Ovary (tissue), 7 donors: ENCODE measurements at regions not wholly inside any gene's neighbourhood (a gene's known extent, or its start where the extent isn't known, plus 50 kb on each side); places are given as distances from the start of the nearest gene placed in this dataset.

Source experiments
- DNase-seq, 5 donors: peaks; one replicate each; pipeline ENCODE4 v3.0.0-alpha.2; 2019 to 2020
- H3K27ac ChIP-seq, 2 donors: fragments of 200-600 bp; one replicate each; pipeline versions ENCODE4 v1.5.1 to v1.8.0; 2019 to 2022
- H3K27me3 ChIP-seq: fragments of 200-600 bp; one replicate; pipeline ENCODE4 v1.8.0; 2022
- H3K36me3 ChIP-seq: fragments of 200-600 bp; sonication (generic); one replicate; pipeline ENCODE4 v1.5.1; 2019
- H3K4me1 ChIP-seq: one replicate; pipeline ENCODE4 v1.8.1; 2013; ENCODE audit warnings: mild to moderate bottlenecking, moderate library complexity; ENCODE audit not compliant: insufficient read depth
- H3K4me3 ChIP-seq: fragments of 200-600 bp; sonication (generic); one replicate; pipeline ENCODE4 v1.5.1; 2017
- H3K9me3 ChIP-seq, 2 donors: fragments of 200-600 bp in 1 of 2; sonication (generic) in 1 of 2; one replicate each; pipeline versions ENCODE4 v1.5.1 to v1.8.1; 2013 to 2019; ENCODE audit warnings: mild to moderate bottlenecking in 1 of 2, moderate library complexity in 1 of 2
- EP300 ChIP-seq: sonication (generic); formaldehyde crosslinking; IDR thresholded peaks from one replicate; pipeline ENCODE4 v1.6.1; 2017; ENCODE audit warnings: antibody characterized with exemption
- POLR2A ChIP-seq: fragments of 450-650 bp; IDR thresholded peaks from one replicate; pipeline ENCODE4 v1.6.1; 2017; ENCODE audit warnings: antibody characterized with exemption, mild to moderate bottlenecking, moderate library complexity
- WGBS, 3 donors: extraction: QIAGEN DNeasy Blood & Tissue Kit in 1 of 3; methylation state at CpG; one replicate each; pipeline versions ENCODE4 v1.1.5 to v1.1.7; 2013 to 2017; 5-methylcytosine and 5-hydroxymethylcytosine counted together
- intact Hi-C, 4 donors: fragments of 100-400 bp; cut with DNase I; formaldehyde crosslinking; loops; one replicate each; pipeline versions ENCODE4 v1.11.0 to v1.15.1; 2022 to 2023
- TF ChIP-seq, protein P1 (sequence below), 3 donors: fragments of 450-650 bp in 2 of 3; fragments of 200-600 bp in 1 of 3; IDR thresholded peaks; one replicate each; pipeline versions ENCODE4 v1.5.1 to v1.8.0; 2016 to 2022; ENCODE audit warnings: antibody characterized with exemption in 3 of 3, mild to moderate bottlenecking in 1 of 3
- donor health status: DM: no; HTN: no; CAD: no; lungs with moderate emphysema.
- donor health status: DM: no; HTN: no; CAD: no.
- donor health status: Bipolar disorder and iron deficiency.
- donor health status: DM: no; HTN: no; CAD: no.
- donor health status: DM: yes; HTN: yes; CAD: no.

GRCh38 chr9:118503236-118503635 lies 799.0 kb downstream of the TLR4 start:
- Histone ChIP-seq H3K27ac (no peak overlapping the region), H3K4me3 (no peak overlapping the region), H3K9me3 (no peaks in the 10 kb centered on the region), H3K36me3 (no peaks in the 10 kb centered on the region), H3K27me3 (no peaks in the 10 kb centered on the region), H3K4me1 (no peaks in the 10 kb centered on the region)
- intact Hi-C loops = no loop called here
- TF ChIP-seq EP300 (no peak), POLR2A (no peak)
- TF ChIP-seq, protein P1, sequence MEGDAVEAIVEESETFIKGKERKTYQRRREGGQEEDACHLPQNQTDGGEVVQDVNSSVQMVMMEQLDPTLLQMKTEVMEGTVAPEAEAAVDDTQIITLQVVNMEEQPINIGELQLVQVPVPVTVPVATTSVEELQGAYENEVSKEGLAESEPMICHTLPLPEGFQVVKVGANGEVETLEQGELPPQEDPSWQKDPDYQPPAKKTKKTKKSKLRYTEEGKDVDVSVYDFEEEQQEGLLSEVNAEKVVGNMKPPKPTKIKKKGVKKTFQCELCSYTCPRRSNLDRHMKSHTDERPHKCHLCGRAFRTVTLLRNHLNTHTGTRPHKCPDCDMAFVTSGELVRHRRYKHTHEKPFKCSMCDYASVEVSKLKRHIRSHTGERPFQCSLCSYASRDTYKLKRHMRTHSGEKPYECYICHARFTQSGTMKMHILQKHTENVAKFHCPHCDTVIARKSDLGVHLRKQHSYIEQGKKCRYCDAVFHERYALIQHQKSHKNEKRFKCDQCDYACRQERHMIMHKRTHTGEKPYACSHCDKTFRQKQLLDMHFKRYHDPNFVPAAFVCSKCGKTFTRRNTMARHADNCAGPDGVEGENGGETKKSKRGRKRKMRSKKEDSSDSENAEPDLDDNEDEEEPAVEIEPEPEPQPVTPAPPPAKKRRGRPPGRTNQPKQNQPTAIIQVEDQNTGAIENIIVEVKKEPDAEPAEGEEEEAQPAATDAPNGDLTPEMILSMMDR (IDR thresholded peaks at IDR 0.05) = no peak
- 73 to 78% (median 75%) methylated on average over 1 of the region's 1 CpG for WGBS, 3 donors
- no peak for DNase-seq

DNA sequence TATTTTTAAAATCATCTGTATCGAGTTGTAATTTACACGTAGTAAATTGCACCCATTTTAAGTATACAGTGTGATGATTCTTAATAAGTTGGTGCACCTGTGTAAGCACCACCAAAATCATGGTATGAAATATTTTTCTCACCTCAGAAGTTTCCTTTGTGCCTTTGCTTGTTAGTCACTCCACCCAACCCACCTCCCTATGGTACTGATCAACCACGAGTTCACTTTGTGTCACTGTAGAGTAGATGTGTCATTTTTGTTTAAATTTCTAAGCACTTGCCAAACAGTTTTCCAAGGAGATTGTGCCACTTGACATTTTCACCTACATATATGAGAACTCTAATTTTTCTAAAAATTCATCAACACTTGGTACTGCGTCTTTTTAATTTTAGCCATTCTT lies 806.5 kb downstream of the TLR4 start:
- no peak for DNase-seq

GRCh38 chr9:118515947-118516346 lies 811.7 kb downstream of the TLR4 start:
- Histone ChIP-seq H3K4me3 (no peak overlapping the region), H3K4me1 (no peaks in the 10 kb centered on the region), H3K27me3 (no peaks in the 10 kb centered on the region), H3K27ac (no peak overlapping the region), H3K36me3 (no peaks in the 10 kb centered on the region), H3K9me3 (no peaks in the 10 kb centered on the region)
- WGBS, 3 donors = 75 to 79% (median 75%) methylated on average over 5 of the region's 5 CpGs
- TF ChIP-seq EP300 (no peak), POLR2A (no peak)
- TF ChIP-seq, protein P1 (IDR thresholded peaks at IDR 0.05) = no peak
- intact Hi-C loops = no loop called here
- no peak for DNase-seq

More for the DNA sequence above, 806.5 kb downstream of the TLR4 start:
- H3K27me3 ChIP-seq = no peaks in the 10 kb centered on the region
- H3K4me1 ChIP-seq = no peaks in the 10 kb centered on the region
- no peak overlapping the region for H3K27ac ChIP-seq
- WGBS, 3 donors = 91 to 92% (median 91%) methylated on average over 4 of the region's 4 CpGs
- no peaks in the 10 kb centered on the region for H3K9me3 ChIP-seq
- TF ChIP-seq EP300 (no peak), POLR2A (no peak)
- TF ChIP-seq, protein P1 (IDR thresholded peaks at IDR 0.05) = no peak
- no peak overlapping the region for H3K4me3 ChIP-seq
- H3K36me3 ChIP-seq = no peaks in the 10 kb centered on the region
- intact Hi-C loops = no loop called here

- intact Hi-C loops = no loop called here
- no peak overlapping the region for H3K27ac ChIP-seq
- no peaks in the 10 kb centered on the region for H3K36me3 ChIP-seq
- no peaks in the 10 kb centered on the region for H3K4me1 ChIP-seq
- no peak for TF ChIP-seq EP300
- TF ChIP-seq, protein P1 (IDR thresholded peaks at IDR 0.05) = no peak
- TF ChIP-seq POLR2A = no peak
- H3K27me3 ChIP-seq = no peaks in the 10 kb centered on the region
- H3K4me3 ChIP-seq = no peak overlapping the region
- DNase-seq = no peak
- WGBS, 3 donors = 63 to 78% (median 73%) methylated on average over 3 of the region's 3 CpGs
- H3K9me3 ChIP-seq = no peaks in the 10 kb centered on the region
These were observed 817.1 kb downstream of the TLR4 start for GRCh38 chr9:118521261-118521660.
